ENCODE measurements at regions not wholly inside any gene's neighbourhood (a gene's known extent, or its start where the extent isn't known, plus 50 kb on each side); places are given as distances from the start of the nearest gene placed in this dataset.

GRCh38 chr1:9435153-9435636, 104.1 kb upstream of the SLC25A33 start (continued):
- TF ChIP-seq ZNF574 (CRISPR knock-in tag; IDR thresholded peaks at IDR 0.05) (peak; percentile 77), ZFP36L2 (CRISPR knock-in tag; IDR thresholded peaks at IDR 0.05) (no peak), ZFP41 (CRISPR knock-in tag; IDR thresholded peaks at IDR 0.05; ENCODE audit: borderline replicate concordance) (no peak), ZSCAN29 (CRISPR knock-in tag; conservative IDR thresholded peaks at IDR 0.05) (no peak), ZFP82 (CRISPR knock-in tag; IDR thresholded peaks at IDR 0.05; ENCODE audit: borderline replicate concordance) (no peak), HNRNPLL (IDR thresholded peaks at IDR 0.05; ENCODE audit: low read depth, low read length, poor library complexity, severe bottlenecking) (no peak), REST (IDR thresholded peaks at IDR 0.05; ENCODE audit: borderline replicate concordance in 1 of 2, low read depth in 1 of 2, low read length in 2 of 2) (0 out of 4 replicates have a peak, but pooled peaks of 1 of the 2 experiments have one; percentile 50), ZMAT3 (CRISPR knock-in tag; conservative IDR thresholded peaks at IDR 0.05) (peak; percentile 80), JUND (CRISPR knock-in tag; IDR thresholded peaks at IDR 0.05) (peak; percentile 75), ADNP (CRISPR knock-in tag; IDR thresholded peaks at IDR 0.05) (no peak), ATAD3A (CRISPR knock-in tag; IDR thresholded peaks at IDR 0.05) (no peak), GLMP (CRISPR knock-in tag; IDR thresholded peaks at IDR 0.05; ENCODE audit: borderline replicate concordance) (no peak), PHF21A (CRISPR knock-in tag; IDR thresholded peaks at IDR 0.05) (peak; percentile 93), ZNF878 (CRISPR knock-in tag; IDR thresholded peaks at IDR 0.05) (no peak), ZNF230 (CRISPR knock-in tag; IDR thresholded peaks at IDR 0.05) (no peak), ZNF124 (CRISPR knock-in tag; IDR thresholded peaks at IDR 0.05) (no peak), ZFP90 (CRISPR knock-in tag; IDR thresholded peaks at IDR 0.05; ENCODE audit: borderline replicate concordance) (no peak; the same call in 1 of the 2 replicates), ZNF776 (CRISPR knock-in tag; IDR thresholded peaks at IDR 0.05) (no peak), CC2D1A (CRISPR knock-in tag; IDR thresholded peaks at IDR 0.05) (no peak), PAF1 (CRISPR knock-in tag; IDR thresholded peaks at IDR 0.05) (no peak)
- TF ChIP-seq, protein P1, sequence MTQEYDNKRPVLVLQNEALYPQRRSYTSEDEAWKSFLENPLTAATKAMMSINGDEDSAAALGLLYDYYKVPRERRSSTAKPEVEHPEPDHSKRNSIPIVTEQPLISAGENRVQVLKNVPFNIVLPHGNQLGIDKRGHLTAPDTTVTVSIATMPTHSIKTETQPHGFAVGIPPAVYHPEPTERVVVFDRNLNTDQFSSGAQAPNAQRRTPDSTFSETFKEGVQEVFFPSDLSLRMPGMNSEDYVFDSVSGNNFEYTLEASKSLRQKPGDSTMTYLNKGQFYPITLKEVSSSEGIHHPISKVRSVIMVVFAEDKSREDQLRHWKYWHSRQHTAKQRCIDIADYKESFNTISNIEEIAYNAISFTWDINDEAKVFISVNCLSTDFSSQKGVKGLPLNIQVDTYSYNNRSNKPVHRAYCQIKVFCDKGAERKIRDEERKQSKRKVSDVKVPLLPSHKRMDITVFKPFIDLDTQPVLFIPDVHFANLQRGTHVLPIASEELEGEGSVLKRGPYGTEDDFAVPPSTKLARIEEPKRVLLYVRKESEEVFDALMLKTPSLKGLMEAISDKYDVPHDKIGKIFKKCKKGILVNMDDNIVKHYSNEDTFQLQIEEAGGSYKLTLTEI (CRISPR knock-in tag; conservative IDR thresholded peaks at IDR 0.05): no peak
- TF ChIP-seq, protein P2, sequence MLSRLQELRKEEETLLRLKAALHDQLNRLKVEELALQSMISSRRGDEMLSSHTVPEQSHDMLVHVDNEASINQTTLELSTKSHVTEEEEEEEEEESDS (CRISPR knock-in tag; IDR thresholded peaks at IDR 0.05; ENCODE audit: borderline replicate concordance): no peak
